ENCODE measurements at regions not wholly inside any gene's neighbourhood (a gene's known extent, or its start where the extent isn't known, plus 50 kb on each side); places are given as distances from the start of the nearest gene placed in this dataset.

- no peak for TF ChIP-seq POLR2A (IDR thresholded peaks at IDR 0.05)
- TF ChIP-seq CTCF (IDR thresholded peaks at IDR 0.05): no peak
- Histone ChIP-seq H3K9me3 (no peaks in the 10 kb centered on the region), H3K27me3 (no peaks in the 10 kb centered on the region), H3K4me3 (no peak overlapping the region), H3K36me3 (no peaks in the 10 kb centered on the region), H3K27ac (no peak overlapping the region), H3K4me1 (no peaks in the 10 kb centered on the region)
- DNase-seq: no peak
- WGBS, 2 donors: 53 to 55% methylated on average over 4 to 7 of the region's 7 CpGs
- intact Hi-C loops (cut with DNase I): no loop called here
Observed at GRCh38 chr1:57683037-57683942, 259.4 kb upstream of the DAB1 start.

GRCh38 chr1:57678138-57678537, 254.3 kb upstream of the DAB1 start:
- intact Hi-C loops (cut with DNase I): no loop called here
- no peaks in the 10 kb centered on the region for H3K36me3 ChIP-seq
- H3K9me3 ChIP-seq: no peaks in the 10 kb centered on the region
- H3K4me1 ChIP-seq: no peaks in the 10 kb centered on the region
- H3K27me3 ChIP-seq: no peaks in the 10 kb centered on the region
- TF ChIP-seq POLR2A (IDR thresholded peaks at IDR 0.05) (no peak), CTCF (IDR thresholded peaks at IDR 0.05) (no peak)
- no peak overlapping the region for H3K27ac ChIP-seq
- no peak for DNase-seq
- no peak overlapping the region for H3K4me3 ChIP-seq
- 5 to 6% methylated on average over 1 of the region's 1 CpG for WGBS, 2 donors

GRCh38 chr1:57675776-57676175, 251.9 kb upstream of the DAB1 start:
- H3K9me3 ChIP-seq: no peaks in the 10 kb centered on the region
- H3K36me3 ChIP-seq: no peaks in the 10 kb centered on the region
- DNase-seq: no peak
- intact Hi-C loops (cut with DNase I): no loop called here
- no peaks in the 10 kb centered on the region for H3K4me1 ChIP-seq
- no peak overlapping the region for H3K4me3 ChIP-seq
- no peaks in the 10 kb centered on the region for H3K27me3 ChIP-seq
- H3K27ac ChIP-seq: no peak overlapping the region
- TF ChIP-seq POLR2A (IDR thresholded peaks at IDR 0.05): no peak
- TF ChIP-seq CTCF (IDR thresholded peaks at IDR 0.05): no peak

GRCh38 chr1:57674801-57675200, 250.9 kb upstream of the DAB1 start:
- Histone ChIP-seq H3K36me3 (no peaks in the 10 kb centered on the region), H3K4me1 (no peaks in the 10 kb centered on the region), H3K4me3 (no peak overlapping the region), H3K9me3 (no peaks in the 10 kb centered on the region), H3K27me3 (no peaks in the 10 kb centered on the region), H3K27ac (no peak overlapping the region)
- DNase-seq: no peak
- TF ChIP-seq CTCF (IDR thresholded peaks at IDR 0.05): no peak
- TF ChIP-seq POLR2A (IDR thresholded peaks at IDR 0.05): no peak
- intact Hi-C loops (cut with DNase I): no loop called here

- no peaks in the 10 kb centered on the region for H3K9me3 ChIP-seq
- no peaks in the 10 kb centered on the region for H3K36me3 ChIP-seq
- no peaks in the 10 kb centered on the region for H3K4me1 ChIP-seq
- DNase-seq: no peak
- H3K27ac ChIP-seq: no peak overlapping the region
- no peaks in the 10 kb centered on the region for H3K27me3 ChIP-seq
- 95 to 100% methylated on average over 1 of the region's 1 CpG for WGBS, 2 donors
- intact Hi-C loops (cut with DNase I): no loop called here
- no peak overlapping the region for H3K4me3 ChIP-seq
- TF ChIP-seq POLR2A (IDR thresholded peaks at IDR 0.05) (no peak), CTCF (IDR thresholded peaks at IDR 0.05) (no peak)
Observed at GRCh38 chr1:57672346-57673140, 248.7 kb upstream of the DAB1 start.
